HFFc6 (cell line): ENCODE measurements at regions not wholly inside any gene's neighbourhood (a gene's known extent, or its start where the extent isn't known, plus 50 kb on each side); places are given as distances from the start of the nearest gene placed in this dataset.

ENCODE experiments used
- DNase-seq: peaks from one replicate; pipeline ENCODE4 v3.0.0-alpha.2; 2018
- H3K27ac Mint-ChIP-seq: 2 replicates; pipeline ENCODE4 v1.8.0; 2020; ENCODE audit warnings: mild to moderate bottlenecking, mixed read lengths
- H3K27me3 Mint-ChIP-seq: 2 replicates; pipeline ENCODE4 v1.8.0; 2021; ENCODE audit warnings: mild to moderate bottlenecking, moderate library complexity, mixed read lengths; ENCODE audit not compliant: insufficient read depth
- H3K36me3 Mint-ChIP-seq: 2 replicates; pipeline ENCODE4 v1.8.0; 2021; ENCODE audit warnings: low read depth, mixed read lengths
- H3K4me1 Mint-ChIP-seq: 2 replicates; pipeline ENCODE4 v1.8.0; 2020; ENCODE audit warnings: low read depth, mixed read lengths
- H3K4me3 Mint-ChIP-seq: 2 replicates; pipeline ENCODE4 v1.8.0; 2020; ENCODE audit warnings: mild to moderate bottlenecking, moderate library complexity, mixed read lengths
- H3K9me3 Mint-ChIP-seq: 2 replicates; pipeline ENCODE4 v1.8.0; 2020; ENCODE audit warnings: mild to moderate bottlenecking, mixed read lengths
- CTCF ChIP-seq: fragments of 200-600 bp; sonication (generic); IDR thresholded peaks from 2 replicates; pipeline ENCODE4 v1.5.0; 2021; ENCODE audit warnings: antibody characterized with exemption, mild to moderate bottlenecking

GRCh38 chr12:82055391-82055790, 296.2 kb upstream of the PPFIA2 start:
- Mint-ChIP-seq H3K4me1 (no peaks in the 10 kb centered on the region), H3K27ac (no peak overlapping the region), H3K36me3 (no peaks in the 10 kb centered on the region), H3K9me3 (peaks cover 12% of the 10 kb centered on the region), H3K4me3 (no peak overlapping the region), H3K27me3 (no peaks in the 10 kb centered on the region)
- no peak for TF ChIP-seq CTCF
- no peak for DNase-seq

GRCh38 chr12:82054566-82054965, 295.4 kb upstream of the PPFIA2 start:
- no peak for TF ChIP-seq CTCF
- Mint-ChIP-seq H3K4me3 (no peak overlapping the region), H3K36me3 (no peaks in the 10 kb centered on the region), H3K27ac (no peak overlapping the region), H3K4me1 (no peaks in the 10 kb centered on the region), H3K27me3 (no peaks in the 10 kb centered on the region), H3K9me3 (peaks cover 18% of the 10 kb centered on the region)
- DNase-seq: no peak

- no peaks in the 10 kb centered on the region for H3K4me1 Mint-ChIP-seq
- no peak for TF ChIP-seq CTCF
- no peaks in the 10 kb centered on the region for H3K36me3 Mint-ChIP-seq
- no peak for DNase-seq
- no peak overlapping the region for H3K27ac Mint-ChIP-seq
- no peak overlapping the region for H3K4me3 Mint-ChIP-seq
- H3K9me3 Mint-ChIP-seq: peaks cover 37% of the 10 kb centered on the region
- H3K27me3 Mint-ChIP-seq: no peaks in the 10 kb centered on the region; the same call in 1 of the 2 replicates
Observed at GRCh38 chr12:82047446-82047845, 288.3 kb upstream of the PPFIA2 start.

- no peaks in the 10 kb centered on the region; the same call in 1 of the 2 replicates for H3K27me3 Mint-ChIP-seq
- no peak for TF ChIP-seq CTCF
Observed at GRCh38 chr12:82040987-82041743, 282.0 kb upstream of the PPFIA2 start.

GRCh38 chr12:82034769-82035168, 275.6 kb upstream of the PPFIA2 start:
- Mint-ChIP-seq H3K27me3 (no peaks in the 10 kb centered on the region), H3K4me1 (no peaks in the 10 kb centered on the region), H3K36me3 (no peaks in the 10 kb centered on the region), H3K4me3 (no peak overlapping the region), H3K9me3 (peaks cover 27% of the 10 kb centered on the region), H3K27ac (no peak overlapping the region)
- no peak for DNase-seq
- TF ChIP-seq CTCF: no peak

More at GRCh38 chr12:82040987-82041743, 282.0 kb upstream of the PPFIA2 start:
- no peak for DNase-seq
- Mint-ChIP-seq H3K4me1 (no peaks in the 10 kb centered on the region), H3K36me3 (no peaks in the 10 kb centered on the region), H3K4me3 (no peak overlapping the region), H3K9me3 (peaks cover 30% of the 10 kb centered on the region), H3K27ac (no peak overlapping the region)
